ENCODE measurements at regions not wholly inside any gene's neighbourhood (a gene's known extent, or its start where the extent isn't known, plus 50 kb on each side); places are given as distances from the start of the nearest gene placed in this dataset.
A peak's percentile ranks its signal among the peaks of the same experiment; 100 is the strongest.
"Not testable (repeated sequence)": the region's sequence is repeated elsewhere in the genome, so short reads cannot be mapped to it uniquely, and the experiment has no call there.

- no peak for DNase-seq
Measured at GRCh38 chr5:33072726-33073125, 361.6 kb downstream of the NPR3 start.

- DNase-seq, result no peak
Measured at GRCh38 chr5:33073881-33074327, 362.8 kb downstream of the NPR3 start.

GRCh38 chr5:33074548-33074947, 363.4 kb downstream of the NPR3 start:
- no peak for DNase-seq

GRCh38 chr5:33075731-33076130, 364.6 kb downstream of the NPR3 start:
- DNase-seq, result no peak

- DNase-seq, result no peak
Measured at GRCh38 chr5:33079548-33079947, 361.2 kb upstream of the TARS1 start.

GRCh38 chr5:33080287-33080686, 360.5 kb upstream of the TARS1 start:
- no peak for DNase-seq

- no peak for DNase-seq
Measured at GRCh38 chr5:33088176-33088575, 352.6 kb upstream of the TARS1 start.

GRCh38 chr5:33091571-33092363, 349.0 kb upstream of the TARS1 start:
- DNase-seq, result no peak

GRCh38 chr5:33092719-33093118, 348.0 kb upstream of the TARS1 start:
- DNase-seq, result no peak

- no peak for DNase-seq
Measured at GRCh38 chr5:33102551-33102950, 338.2 kb upstream of the TARS1 start.

GRCh38 chr5:33105521-33105941, 335.2 kb upstream of the TARS1 start:
- no peak for DNase-seq

- not testable (repeated sequence) for DNase-seq
Measured at GRCh38 chr5:33110496-33110895, 330.3 kb upstream of the TARS1 start.

- no peak for DNase-seq
Measured at GRCh38 chr5:33114361-33114760, 326.4 kb upstream of the TARS1 start.

GRCh38 chr5:33115467-33115866, 325.3 kb upstream of the TARS1 start:
- DNase-seq, result no peak

GRCh38 chr5:33118761-33119415, 321.9 kb upstream of the TARS1 start:
- no peak for DNase-seq

GRCh38 chr5:33120671-33121070, 320.1 kb upstream of the TARS1 start:
- DNase-seq, result no peak

- DNase-seq, result no peak
Measured at GRCh38 chr5:33129309-33129708, 311.5 kb upstream of the TARS1 start.

GRCh38 chr5:33136785-33137184, 304.0 kb upstream of the TARS1 start:
- no peak for DNase-seq

- DNase-seq, result not testable (repeated sequence)
Measured at GRCh38 chr5:33138145-33138544, 302.6 kb upstream of the TARS1 start.

- DNase-seq, result no peak
Measured at GRCh38 chr5:33143405-33144123, 297.2 kb upstream of the TARS1 start.

GRCh38 chr5:33146881-33147280, 293.9 kb upstream of the TARS1 start:
- no peak for DNase-seq

- DNase-seq, result no peak
Measured at GRCh38 chr5:33148076-33148513, 292.7 kb upstream of the TARS1 start.

GRCh38 chr5:33153372-33153771, 287.4 kb upstream of the TARS1 start:
- DNase-seq, result peak in 1 of 2 donors; percentile 12

- DNase-seq, result no peak
Measured at GRCh38 chr5:33153831-33154230, 286.9 kb upstream of the TARS1 start.

All from hippocampal formation (tissue), 2 donors.